ENCODE measurements at regions not wholly inside any gene's neighbourhood (a gene's known extent, or its start where the extent isn't known, plus 50 kb on each side); places are given as distances from the start of the nearest gene placed in this dataset.

DNA sequence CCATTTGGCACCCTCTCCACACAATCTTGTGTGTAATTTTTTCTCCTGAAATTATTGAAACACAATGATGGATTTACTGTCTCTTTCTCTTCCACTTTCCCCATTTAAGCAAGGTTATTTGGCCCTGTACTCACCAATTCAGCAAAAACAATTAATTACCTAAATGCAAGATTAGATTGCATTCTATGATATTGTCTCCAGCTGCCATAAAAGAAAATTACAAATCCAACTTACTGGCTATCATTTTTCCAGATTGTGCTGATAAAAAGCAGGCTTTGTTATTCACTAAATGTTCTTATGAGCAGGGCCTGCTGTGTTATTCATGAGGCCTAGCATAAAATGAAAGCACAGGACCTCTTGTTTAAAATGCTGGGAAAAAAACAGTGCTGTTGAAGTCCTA, 95.8 kb upstream of the IRAK1BP1 start:
- TF ChIP-seq, protein P1, sequence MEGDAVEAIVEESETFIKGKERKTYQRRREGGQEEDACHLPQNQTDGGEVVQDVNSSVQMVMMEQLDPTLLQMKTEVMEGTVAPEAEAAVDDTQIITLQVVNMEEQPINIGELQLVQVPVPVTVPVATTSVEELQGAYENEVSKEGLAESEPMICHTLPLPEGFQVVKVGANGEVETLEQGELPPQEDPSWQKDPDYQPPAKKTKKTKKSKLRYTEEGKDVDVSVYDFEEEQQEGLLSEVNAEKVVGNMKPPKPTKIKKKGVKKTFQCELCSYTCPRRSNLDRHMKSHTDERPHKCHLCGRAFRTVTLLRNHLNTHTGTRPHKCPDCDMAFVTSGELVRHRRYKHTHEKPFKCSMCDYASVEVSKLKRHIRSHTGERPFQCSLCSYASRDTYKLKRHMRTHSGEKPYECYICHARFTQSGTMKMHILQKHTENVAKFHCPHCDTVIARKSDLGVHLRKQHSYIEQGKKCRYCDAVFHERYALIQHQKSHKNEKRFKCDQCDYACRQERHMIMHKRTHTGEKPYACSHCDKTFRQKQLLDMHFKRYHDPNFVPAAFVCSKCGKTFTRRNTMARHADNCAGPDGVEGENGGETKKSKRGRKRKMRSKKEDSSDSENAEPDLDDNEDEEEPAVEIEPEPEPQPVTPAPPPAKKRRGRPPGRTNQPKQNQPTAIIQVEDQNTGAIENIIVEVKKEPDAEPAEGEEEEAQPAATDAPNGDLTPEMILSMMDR (conservative IDR thresholded peaks at IDR 0.05; ENCODE audit: low read depth, low read length): no peak
- no peak for TF ChIP-seq EZH2 (IDR thresholded peaks at IDR 0.05; ENCODE audit: borderline replicate concordance, low read depth, low read length, poor library complexity, severe bottlenecking)
